ENCODE measurements at regions not wholly inside any gene's neighbourhood (a gene's known extent, or its start where the extent isn't known, plus 50 kb on each side); places are given as distances from the start of the nearest gene placed in this dataset.

- TF ChIP-seq CTCF (conservative IDR thresholded peaks at IDR 0.05) (no peak), ZFX (IDR thresholded peaks at IDR 0.05) (no peak)
These were observed 258.7 kb downstream of the TTC32 start for GRCh38 chr2:19643117-19643518.

All from C4-2B (cell line).